Keratinocyte (primary cell): ENCODE measurements at regions not wholly inside any gene's neighbourhood (a gene's known extent, or its start where the extent isn't known, plus 50 kb on each side); places are given as distances from the start of the nearest gene placed in this dataset.

Experiments
- DNase-seq: peaks from one replicate; pipeline ENCODE4 v3.0.0-alpha.2; 2011; ENCODE audit warnings: low read depth, missing footprints, low spot score
- FAIRE-seq: peaks from 2 replicates; lab custom pipeline; 2011; peaks lifted over from hg19 to GRCh38; lab: Jason Lieb, UNC
- H2AFZ ChIP-seq: 2 replicates; pipeline ENCODE4 v1.6.0; 2012; ENCODE audit warnings: low read length, control low read depth, inconsistent platforms; ENCODE audit not compliant: control insufficient read depth
- H3K27ac ChIP-seq: 2 replicates; pipeline ENCODE4 v1.5.1; 2011; ENCODE audit warnings: low read length; ENCODE audit not compliant: control insufficient read depth, insufficient read depth
- H3K27me3 ChIP-seq: 3 replicates; pipeline ENCODE4 v1.6.0; 2011; ENCODE audit warnings: low read length; ENCODE audit not compliant: control insufficient read depth, insufficient read depth; ENCODE audit errors: extremely low read depth
- H3K36me3 ChIP-seq, 2 experiments: 2 replicates in 1 of 2; 3 replicates in 1 of 2; pipeline ENCODE4 v1.5.1; 2011; ENCODE audit warnings: low read length in 2 of 2, mild to moderate bottlenecking in 1 of 2; ENCODE audit not compliant: control insufficient read depth in 2 of 2, insufficient read depth in 2 of 2; ENCODE audit errors: extremely low read depth in 1 of 2
- H3K4me1 ChIP-seq: 3 replicates; pipeline ENCODE4 v1.5.1; 2011; ENCODE audit warnings: low read length; ENCODE audit not compliant: control insufficient read depth, insufficient read depth; ENCODE audit errors: extremely low read depth
- H3K4me2 ChIP-seq: 3 replicates; pipeline ENCODE4 v1.6.0; 2011; ENCODE audit warnings: low read depth, low read length; ENCODE audit not compliant: control insufficient read depth, insufficient read depth; ENCODE audit errors: extremely low read depth
- H3K4me3 ChIP-seq, 3 experiments: fragments of 200-600 bp in 1 of 3; sonication (generic) in 1 of 3; 2 replicates in 2 of 3; 3 replicates in 1 of 3; pipeline ENCODE4 v1.5.1; 2011 to 2016; ENCODE audit warnings: low read length in 3 of 3, mild to moderate bottlenecking in 3 of 3, control low read depth in 2 of 3, inconsistent platforms in 1 of 3, low read depth in 1 of 3, mixed read lengths in 1 of 3, mixed run types in 1 of 3, moderate library complexity in 1 of 3; ENCODE audit not compliant: control insufficient read depth in 2 of 3, insufficient read depth in 2 of 3; ENCODE audit errors: extremely low read depth in 1 of 3
- H3K79me2 ChIP-seq: 2 replicates; pipeline ENCODE4 v1.6.0; 2012; ENCODE audit warnings: low read length; ENCODE audit not compliant: control insufficient read depth, insufficient read depth
- H3K9ac ChIP-seq: 3 replicates; pipeline ENCODE4 v1.6.0; 2011; ENCODE audit warnings: low read length; ENCODE audit not compliant: control insufficient read depth, insufficient read depth; ENCODE audit errors: extremely low read depth
- H3K9me1 ChIP-seq: 3 replicates; pipeline ENCODE4 v1.6.0; 2011; ENCODE audit warnings: low read length; ENCODE audit not compliant: control insufficient read depth, insufficient read depth; ENCODE audit errors: extremely low read depth
- H3K9me3 ChIP-seq: 2 replicates; pipeline ENCODE4 v1.5.1; 2012; ENCODE audit warnings: low read depth, low read length; ENCODE audit not compliant: control insufficient read depth
- H4K20me1 ChIP-seq: 3 replicates; pipeline ENCODE4 v1.6.0; 2011; ENCODE audit warnings: low read length; ENCODE audit not compliant: control insufficient read depth, insufficient read depth; ENCODE audit errors: extremely low read depth
- EZH2 ChIP-seq: IDR thresholded peaks from one replicate; pipeline ENCODE4 v1.6.1; 2012; ENCODE audit warnings: inconsistent platforms, mild to moderate bottlenecking, low read length, moderate library complexity
- dilution Hi-C: fragments of 300-500 bp; cut with MboI; formaldehyde crosslinking; loops from one replicate; pipeline ENCODE4 v1.7.0; 2020; ENCODE audit warnings: low sequenced_read_pairs; ENCODE audit not compliant: extremely low pct_ligation_motif_present
- TF ChIP-seq, protein P1 (sequence below), 3 experiments: IDR thresholded peaks in 1 of 3; conservative IDR thresholded peaks in 1 of 3; optimal IDR thresholded peaks in 1 of 3; 2 replicates in 2 of 3; 3 replicates in 1 of 3; pipeline versions ENCODE3 to v1.5.1; 2011; ENCODE audit warnings: low read length in 3 of 3, mild to moderate bottlenecking in 3 of 3, moderate library complexity in 2 of 3, control low read depth in 1 of 3, inconsistent platforms in 1 of 3; ENCODE audit not compliant: insufficient read depth in 2 of 3; ENCODE audit errors: extremely low read depth in 1 of 3

DNA sequence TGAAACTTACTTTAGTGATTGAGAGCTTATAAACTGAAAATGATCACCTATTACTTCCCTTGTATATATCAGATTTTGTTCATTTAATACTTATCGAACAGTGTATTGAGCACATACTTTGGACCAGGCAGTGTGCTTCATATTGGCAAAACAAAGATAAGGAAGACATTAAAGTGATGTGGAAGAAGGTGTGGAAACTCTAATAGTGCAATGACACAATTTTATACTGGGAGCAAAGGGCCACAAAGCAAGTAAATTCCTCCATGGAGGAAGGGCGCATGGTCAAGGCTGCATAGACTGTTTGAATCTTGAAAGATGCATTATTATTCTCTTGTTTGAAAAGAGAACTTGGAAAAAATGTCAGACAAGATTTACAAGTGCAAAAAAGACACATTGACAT, 936.5 kb upstream of the DDX18 start:
- H3K9ac ChIP-seq, result no peak overlapping the region
- no peaks in the 10 kb centered on the region for H3K9me1 ChIP-seq
- no peaks in the 10 kb centered on the region for H3K9me3 ChIP-seq
- H3K4me1 ChIP-seq, result no peaks in the 10 kb centered on the region
- H2AFZ ChIP-seq, result no peak overlapping the region
- no peak overlapping the region for H3K4me3 ChIP-seq
- TF ChIP-seq, protein P1, sequence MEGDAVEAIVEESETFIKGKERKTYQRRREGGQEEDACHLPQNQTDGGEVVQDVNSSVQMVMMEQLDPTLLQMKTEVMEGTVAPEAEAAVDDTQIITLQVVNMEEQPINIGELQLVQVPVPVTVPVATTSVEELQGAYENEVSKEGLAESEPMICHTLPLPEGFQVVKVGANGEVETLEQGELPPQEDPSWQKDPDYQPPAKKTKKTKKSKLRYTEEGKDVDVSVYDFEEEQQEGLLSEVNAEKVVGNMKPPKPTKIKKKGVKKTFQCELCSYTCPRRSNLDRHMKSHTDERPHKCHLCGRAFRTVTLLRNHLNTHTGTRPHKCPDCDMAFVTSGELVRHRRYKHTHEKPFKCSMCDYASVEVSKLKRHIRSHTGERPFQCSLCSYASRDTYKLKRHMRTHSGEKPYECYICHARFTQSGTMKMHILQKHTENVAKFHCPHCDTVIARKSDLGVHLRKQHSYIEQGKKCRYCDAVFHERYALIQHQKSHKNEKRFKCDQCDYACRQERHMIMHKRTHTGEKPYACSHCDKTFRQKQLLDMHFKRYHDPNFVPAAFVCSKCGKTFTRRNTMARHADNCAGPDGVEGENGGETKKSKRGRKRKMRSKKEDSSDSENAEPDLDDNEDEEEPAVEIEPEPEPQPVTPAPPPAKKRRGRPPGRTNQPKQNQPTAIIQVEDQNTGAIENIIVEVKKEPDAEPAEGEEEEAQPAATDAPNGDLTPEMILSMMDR (optimal IDR thresholded peaks at IDR 0.05 in 1 of 3, IDR thresholded peaks at IDR 0.05 in 1 of 3, conservative IDR thresholded peaks at IDR 0.05 in 1 of 3; ENCODE audit: extremely low read depth in 1 of 3, insufficient read depth in 2 of 3, low read length in 3 of 3), result no peak
- no peak for TF ChIP-seq EZH2
- no peaks in the 10 kb centered on the region for H3K79me2 ChIP-seq
- no peaks in the 10 kb centered on the region for H3K27me3 ChIP-seq
- FAIRE-seq (no peak), DNase-seq (no peak)
- H3K27ac ChIP-seq, result no peak overlapping the region
- dilution Hi-C loops, result no loop called here
- H4K20me1 ChIP-seq, result no peaks in the 10 kb centered on the region
- H3K4me2 ChIP-seq, result no peak overlapping the region
- H3K36me3 ChIP-seq, result no peaks in the 10 kb centered on the region

- no peaks in the 10 kb centered on the region for H4K20me1 ChIP-seq
- no peak for FAIRE-seq
Observed at GRCh38 chr2:116879650-116880160, 934.8 kb upstream of the DDX18 start.

More at GRCh38 chr2:116879650-116880160, 934.8 kb upstream of the DDX18 start:
- no peak for TF ChIP-seq EZH2
- TF ChIP-seq, protein P1 (optimal IDR thresholded peaks at IDR 0.05 in 1 of 3, IDR thresholded peaks at IDR 0.05 in 1 of 3, conservative IDR thresholded peaks at IDR 0.05 in 1 of 3; ENCODE audit: extremely low read depth in 1 of 3, insufficient read depth in 2 of 3, low read length in 3 of 3), result no peak
- Histone ChIP-seq H3K4me3 (no peak overlapping the region), H3K79me2 (no peaks in the 10 kb centered on the region), H3K27me3 (no peaks in the 10 kb centered on the region), H3K9ac (no peak overlapping the region), H3K4me1 (no peaks in the 10 kb centered on the region), H3K9me1 (no peaks in the 10 kb centered on the region), H3K4me2 (no peak overlapping the region), H3K27ac (no peak overlapping the region), H3K9me3 (no peaks in the 10 kb centered on the region), H3K36me3 (no peaks in the 10 kb centered on the region), H2AFZ (no peak overlapping the region)
- DNase-seq, result no peak
- dilution Hi-C loops, result no loop called here
